GM18867 (cell line): ENCODE measurements at regions not wholly inside any gene's neighbourhood (a gene's known extent, or its start where the extent isn't known, plus 50 kb on each side); places are given as distances from the start of the nearest gene placed in this dataset.

Experiments used
- ATAC-seq: cut with Tn5 transposase; IDR thresholded peaks from one replicate; pipeline ENCODE4 v1.9.1; 2021; ENCODE audit warnings: mild to moderate bottlenecking, moderate library complexity; ENCODE audit not compliant: unreplicated experiment

DNA sequence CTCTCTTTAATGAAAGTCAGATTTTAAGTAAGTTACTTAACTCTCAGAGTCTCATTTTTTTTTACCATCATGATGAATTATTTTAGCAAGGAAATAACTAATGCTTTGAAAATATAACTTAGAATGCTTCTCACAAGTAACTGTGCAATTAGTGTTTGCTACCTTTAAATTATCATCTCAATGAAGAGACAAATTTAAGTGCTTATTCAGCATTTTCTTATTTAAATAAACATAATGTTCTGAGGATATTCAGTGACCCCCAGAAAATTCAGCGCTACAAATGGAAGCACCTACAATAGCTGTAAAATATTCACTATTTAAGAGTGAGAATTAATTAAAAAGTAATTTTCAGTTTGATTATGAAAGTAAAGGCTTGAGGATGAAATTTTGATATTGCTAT, 527.2 kb downstream of the SLITRK1 start:
- no peak for ATAC-seq

DNA sequence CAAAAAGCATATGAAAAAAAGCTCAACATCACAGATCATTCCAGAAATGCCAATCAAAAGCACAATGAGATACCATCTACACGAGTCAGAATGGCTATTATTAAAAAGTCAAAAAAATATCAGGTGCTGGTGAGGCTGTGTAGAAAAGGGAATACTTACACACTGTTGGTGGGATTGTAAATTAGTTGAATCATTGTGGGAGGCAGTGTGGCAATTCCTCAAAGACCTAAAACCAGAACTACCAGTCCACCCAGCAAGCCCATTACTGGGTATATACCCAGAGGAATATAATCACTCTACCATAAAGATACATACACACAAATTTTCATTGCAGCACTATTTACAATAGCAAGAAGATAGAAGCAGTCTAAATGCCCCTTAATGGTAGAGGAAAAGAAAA, 529.9 kb downstream of the SLITRK1 start:
- no peak for ATAC-seq

DNA sequence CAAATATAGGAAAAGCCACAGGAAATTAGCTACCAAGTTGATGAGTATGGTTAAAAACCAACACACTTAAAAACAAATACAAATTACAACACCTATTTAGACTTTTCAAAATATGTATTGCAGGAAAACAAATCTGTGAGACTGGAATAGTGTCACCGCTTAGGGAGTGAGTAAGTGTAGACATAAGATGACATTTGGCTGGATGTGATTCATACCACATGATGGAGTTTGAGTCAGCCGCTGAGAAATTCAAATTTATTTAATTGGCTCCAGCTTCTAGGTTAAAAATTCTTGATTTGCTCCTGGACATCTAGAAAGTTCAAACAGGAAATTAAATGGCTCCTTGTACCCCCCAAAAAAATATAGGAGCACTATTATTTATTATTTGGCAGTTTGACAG, 531.7 kb downstream of the SLITRK1 start:
- ATAC-seq: no peak

DNA sequence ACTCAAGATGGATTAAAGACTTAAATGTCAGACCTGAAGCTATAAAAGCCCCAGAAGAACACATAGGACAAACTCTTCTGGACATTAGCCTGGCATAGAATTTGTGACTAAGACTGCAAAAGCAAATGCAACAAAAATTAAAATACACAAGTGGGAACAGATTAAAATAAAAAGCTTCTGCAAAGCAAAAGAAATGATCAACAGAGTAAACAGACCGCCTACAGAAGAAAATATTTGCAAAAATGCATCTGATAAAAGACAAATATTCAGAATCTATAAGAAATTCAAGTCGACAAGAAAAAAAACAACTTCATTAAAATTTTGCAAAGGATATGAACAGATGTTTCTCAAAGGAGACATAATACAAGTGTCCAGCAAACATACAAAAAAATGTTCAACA, 537.8 kb downstream of the SLITRK1 start:
- no peak for ATAC-seq

DNA sequence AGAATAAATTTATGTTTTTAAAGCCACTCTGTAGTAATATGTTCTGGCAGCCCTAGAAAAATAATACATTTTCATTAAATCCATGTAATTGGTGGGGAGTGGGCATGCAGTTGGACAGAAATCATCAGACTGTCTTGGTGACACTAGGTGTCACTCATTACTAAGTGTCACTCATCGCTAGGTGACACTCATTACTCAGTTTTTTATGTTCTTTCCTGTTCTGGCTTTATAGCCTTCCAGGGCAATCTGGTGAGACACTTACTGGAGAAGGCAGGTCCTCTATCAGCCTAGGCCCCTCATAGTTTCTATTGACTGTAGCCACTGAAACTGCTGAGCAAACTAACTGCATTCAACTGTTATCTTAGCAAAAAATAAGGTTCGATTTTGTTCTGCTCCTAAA, 542.1 kb downstream of the SLITRK1 start:
- ATAC-seq: no peak

DNA sequence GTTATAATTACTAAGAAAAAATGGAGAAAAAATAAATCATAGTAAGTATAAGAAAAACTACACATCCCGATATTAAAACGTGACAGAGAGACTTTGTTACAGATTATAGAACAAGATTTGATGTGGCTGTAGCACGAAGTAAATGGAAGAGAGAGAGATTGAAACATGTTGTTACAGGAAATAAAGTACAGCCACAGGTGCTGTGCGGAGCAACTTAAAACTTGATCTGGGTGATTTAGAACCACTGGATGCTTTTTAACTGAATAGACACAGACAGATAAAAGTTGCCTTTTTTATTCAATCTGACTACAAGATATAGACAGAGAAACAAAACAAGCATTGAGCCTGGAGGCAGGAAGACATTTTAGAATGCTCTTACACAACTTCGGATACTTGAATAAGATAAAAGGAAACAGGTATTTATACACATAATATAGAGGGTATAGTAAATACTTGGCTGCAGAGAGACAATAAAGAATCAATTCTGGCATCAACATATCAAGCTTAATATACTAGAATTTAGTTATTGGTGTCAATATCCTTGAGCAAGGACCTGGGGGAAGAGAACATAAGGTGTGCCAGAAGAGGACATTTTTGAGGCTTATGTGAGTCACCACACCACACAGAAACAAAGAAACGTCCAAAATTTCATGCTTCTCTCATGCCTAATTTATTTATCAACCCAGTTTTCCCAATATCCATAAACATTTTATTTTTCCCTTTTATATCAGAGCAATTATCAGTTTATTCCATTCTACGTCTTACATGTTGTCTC, 548.5 kb downstream of the SLITRK1 start:
- ATAC-seq: no peak

DNA sequence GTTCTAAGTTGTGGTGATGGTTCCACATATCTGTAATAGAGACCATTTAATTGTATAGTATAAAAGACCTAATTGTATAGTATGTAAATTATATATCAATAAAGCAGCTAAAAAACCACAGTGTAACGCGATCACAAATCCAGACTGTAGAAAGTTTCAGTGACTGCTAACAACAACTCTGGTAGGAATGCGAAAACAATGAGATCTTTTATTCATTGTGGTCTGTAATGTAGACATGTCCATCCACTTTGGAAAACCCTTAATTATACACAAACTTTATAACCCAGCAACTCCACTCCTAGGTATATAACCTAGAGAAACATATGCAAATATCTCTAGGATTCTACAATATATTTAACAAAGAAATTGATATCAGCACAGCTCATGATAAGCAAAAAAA, 549.5 kb downstream of the SLITRK1 start:
- ATAC-seq: no peak

DNA sequence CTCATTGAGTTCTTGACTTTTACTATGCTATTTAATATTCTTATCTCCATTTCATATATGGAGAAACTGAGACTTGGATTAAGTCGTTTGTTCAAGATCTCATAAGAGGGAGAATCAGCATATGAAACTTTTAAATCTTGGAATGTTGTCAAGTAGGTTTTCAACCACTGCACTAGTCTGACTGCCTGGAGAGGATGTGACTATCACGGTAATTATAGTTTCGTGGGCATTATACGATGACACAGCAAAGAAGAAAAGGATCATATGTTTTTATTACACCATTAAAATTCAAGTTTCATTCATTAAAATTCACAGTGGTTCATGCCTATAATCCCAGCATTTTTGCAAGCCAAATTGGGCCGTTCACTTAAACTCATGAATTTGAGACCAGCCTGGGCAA, 555.2 kb downstream of the SLITRK1 start:
- ATAC-seq: no peak

DNA sequence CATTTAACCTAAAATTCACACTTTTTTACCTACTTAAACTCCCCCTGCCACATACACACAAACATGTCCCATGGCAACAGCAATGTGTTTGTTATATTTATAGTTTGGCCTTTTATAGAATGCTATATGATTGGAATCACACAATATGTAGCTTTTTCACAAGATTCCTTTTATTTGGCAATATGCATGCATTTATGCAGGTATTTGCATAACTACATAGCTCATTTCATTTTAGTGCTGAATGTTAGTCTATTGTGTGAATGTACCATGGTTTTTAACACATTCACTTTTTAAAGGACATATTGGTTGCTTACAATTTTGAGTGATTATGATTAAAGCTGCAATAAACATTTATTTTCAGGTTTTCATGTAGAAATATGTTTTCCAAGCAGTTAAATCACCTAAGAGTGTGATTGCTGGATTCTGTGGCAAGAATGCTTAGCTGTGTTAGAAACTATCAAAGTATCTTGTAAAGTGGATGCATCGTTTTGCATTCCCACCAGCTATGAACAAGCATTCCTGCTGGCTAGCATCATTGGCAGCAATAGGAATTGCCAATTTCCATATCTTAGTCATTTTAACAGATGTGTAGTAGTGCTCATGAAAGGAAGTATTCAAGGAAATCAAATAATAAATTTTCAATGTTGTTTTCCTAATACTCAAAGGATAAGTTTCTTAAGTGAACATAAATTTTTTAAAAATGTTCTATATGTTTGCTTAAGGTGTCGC, 557.0 kb downstream of the SLITRK1 start:
- no peak for ATAC-seq

DNA sequence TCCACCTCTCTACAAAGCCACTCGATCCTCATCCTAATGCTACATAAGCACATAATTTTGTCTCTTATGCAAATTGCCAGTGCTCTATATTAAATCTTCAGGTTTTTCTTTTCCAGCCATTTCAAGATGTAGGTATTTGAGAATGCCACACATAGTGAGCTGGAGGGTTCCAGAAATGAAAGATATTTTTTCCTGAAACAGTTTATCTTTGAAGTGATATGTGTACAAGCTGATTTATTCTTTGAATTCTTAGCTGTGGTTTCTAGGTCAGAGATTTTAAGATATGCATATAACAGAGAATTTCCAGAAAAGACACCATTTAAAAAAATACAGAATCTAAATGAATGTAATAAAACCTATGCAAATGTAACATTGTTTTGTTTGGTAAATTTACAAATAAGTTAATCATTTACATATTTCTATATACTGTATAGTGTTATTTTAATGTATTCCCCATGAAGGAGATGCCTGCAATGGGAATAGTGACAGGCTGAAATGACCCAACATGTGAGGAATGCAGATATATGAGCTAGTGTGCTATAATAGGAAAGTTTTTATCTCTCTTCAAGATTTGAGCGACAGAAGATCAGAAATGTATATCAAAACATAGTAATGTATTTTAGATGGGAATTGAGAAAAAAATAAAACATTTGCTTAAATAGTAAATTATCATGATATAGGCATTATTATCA, 570.2 kb downstream of the SLITRK1 start:
- ATAC-seq: no peak

DNA sequence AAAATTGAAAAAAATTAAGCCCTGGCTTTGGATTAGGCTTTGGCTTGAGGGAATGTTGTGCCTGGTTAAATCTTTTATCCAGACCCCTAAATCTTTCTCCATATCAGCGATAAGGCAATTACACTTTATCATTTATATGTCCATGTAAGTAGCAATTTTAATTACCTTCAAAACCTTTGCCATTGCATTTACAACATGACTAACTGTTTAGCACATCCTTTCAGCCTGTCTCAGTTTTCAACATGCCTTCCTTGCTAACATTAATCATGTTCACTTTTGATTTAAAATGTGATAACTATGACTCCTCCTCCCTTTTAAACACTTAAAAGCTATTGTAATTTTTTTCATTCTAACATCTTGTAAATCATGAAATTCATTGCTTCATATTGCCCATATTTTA, 583.7 kb downstream of the SLITRK1 start:
- no peak for ATAC-seq

DNA sequence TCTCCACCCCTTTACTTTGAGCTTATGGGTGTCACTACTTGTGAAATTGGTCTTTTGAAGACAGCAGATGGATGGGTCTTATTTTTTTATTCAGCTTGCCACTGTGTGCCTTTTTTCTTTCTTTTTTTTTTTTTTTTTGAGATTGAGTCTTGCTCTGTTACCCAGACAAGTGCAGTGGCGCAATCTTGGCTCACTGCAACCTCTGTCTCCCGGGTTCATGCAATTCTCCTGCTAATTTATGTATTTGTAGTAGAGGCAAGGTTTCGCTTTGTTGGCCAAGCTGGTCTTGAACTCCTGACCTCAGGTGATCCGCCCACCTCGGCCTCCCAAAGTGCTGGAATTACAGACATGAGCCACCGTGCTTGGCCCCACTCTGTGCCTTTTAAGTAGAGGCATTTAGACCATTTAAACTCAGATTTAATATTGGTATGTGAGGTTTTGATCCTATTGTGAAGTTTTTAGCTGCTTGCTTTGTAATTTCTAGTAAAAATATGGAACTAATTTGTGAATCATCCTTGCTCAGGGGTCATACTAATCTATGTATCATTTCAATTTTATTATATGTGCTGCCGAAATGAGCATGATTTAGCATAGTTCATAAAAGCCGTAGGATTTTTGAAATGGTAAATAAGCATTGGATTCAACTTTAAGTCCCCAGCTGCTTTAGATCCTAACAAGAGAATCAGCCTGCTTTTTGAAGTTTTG, 584.5 kb downstream of the SLITRK1 start:
- ATAC-seq: no peak

DNA sequence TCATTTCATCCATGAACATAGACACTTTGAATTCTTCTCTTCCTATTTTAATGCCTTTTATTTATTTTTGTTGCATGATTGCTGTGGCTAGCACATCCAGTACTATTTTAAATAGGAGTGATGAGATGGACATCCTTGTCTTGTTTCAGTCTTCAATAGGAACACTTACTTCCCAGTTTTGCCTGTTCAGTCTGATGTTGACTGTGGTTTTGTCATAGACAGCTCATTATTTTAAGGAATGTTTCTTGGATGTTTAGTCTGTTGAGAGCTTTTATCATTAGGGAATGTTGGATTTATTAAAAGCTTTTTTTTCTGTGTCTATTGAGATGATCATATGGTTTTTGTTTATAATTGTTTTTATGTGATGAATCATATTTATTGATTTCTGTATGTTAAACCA, 586.6 kb downstream of the SLITRK1 start:
- ATAC-seq: no peak

DNA sequence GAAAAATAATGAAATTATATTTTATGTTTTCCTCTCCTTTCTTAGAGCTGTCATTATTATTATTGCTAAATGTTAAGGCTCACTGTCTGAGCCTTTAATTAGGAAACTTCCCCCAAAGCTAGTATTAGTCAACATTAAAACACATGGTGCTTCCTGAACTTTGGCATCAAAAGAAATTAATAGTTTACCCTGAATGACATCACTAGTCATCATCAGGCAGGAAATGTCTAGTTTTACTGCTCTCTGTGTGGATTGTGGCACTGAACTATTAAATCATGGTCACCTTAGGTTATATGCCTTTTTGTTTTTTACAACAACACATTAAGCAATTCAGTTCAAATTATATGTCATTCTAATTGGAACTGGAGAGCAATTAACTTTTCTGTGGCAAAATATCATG, 595.5 kb downstream of the SLITRK1 start:
- no peak for ATAC-seq

DNA sequence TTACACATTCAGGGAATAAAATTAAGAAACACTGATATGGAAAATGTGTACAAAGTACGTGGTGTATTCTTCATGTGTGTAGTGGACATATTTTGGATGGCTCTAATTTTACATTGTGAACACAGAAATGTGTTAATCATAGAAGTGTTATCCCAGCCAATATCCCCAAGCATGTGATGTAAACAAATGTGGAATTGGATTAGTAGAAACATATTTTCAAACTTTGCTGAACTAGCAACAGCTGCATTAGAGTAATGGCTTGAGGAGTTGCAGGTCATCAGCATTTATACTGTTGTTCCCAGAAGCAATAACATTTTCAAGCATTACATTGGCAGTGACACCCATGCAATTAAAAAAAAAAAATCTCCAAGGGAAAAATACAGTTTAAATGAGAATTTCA, 600.6 kb downstream of the SLITRK1 start:
- no peak for ATAC-seq

DNA sequence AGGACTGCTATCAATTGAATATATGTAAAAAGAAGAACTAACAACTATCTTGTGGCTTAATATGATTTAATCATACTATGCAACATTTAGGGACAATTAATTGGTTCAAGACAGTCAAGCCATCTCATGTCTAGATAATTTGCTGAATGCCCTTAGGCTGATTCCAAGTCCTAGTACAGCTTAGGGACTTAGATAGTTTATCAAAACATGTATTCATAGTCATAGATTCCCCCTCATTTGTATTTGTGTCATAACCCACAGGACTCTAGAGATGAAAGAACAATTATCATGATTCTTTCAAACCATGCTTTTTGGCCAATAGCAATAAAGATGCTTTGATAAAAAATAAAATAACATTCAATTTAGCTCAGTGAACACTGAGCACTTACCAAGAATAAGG, 607.6 kb downstream of the SLITRK1 start:
- no peak for ATAC-seq

DNA sequence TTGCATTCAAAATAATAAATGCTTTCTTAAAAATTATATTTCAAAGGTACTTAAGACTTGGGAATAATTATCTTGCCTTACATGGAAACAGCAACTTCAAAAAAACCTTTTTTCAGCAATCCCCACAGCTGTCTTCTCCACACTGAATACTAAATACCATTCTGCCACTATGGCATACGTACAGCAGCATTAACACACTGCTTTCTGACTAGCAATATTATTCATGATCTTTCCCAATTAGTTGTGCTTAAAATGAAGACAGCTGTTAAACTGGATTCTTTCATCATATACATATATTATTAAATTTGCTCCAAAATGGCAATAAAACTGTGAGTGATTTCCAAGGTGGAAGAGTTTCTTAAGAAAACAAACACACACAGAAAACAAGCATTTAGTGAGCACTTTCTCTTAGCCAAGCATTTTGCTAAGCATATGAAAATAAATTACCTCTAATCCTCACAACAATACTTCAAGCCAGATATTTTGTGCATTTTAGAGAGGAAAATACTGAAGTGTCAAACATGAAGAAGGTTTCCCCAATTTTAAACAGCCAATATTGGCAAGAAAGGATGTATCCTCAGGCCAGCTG, 609.5 kb downstream of the SLITRK1 start:
- ATAC-seq: no peak

DNA sequence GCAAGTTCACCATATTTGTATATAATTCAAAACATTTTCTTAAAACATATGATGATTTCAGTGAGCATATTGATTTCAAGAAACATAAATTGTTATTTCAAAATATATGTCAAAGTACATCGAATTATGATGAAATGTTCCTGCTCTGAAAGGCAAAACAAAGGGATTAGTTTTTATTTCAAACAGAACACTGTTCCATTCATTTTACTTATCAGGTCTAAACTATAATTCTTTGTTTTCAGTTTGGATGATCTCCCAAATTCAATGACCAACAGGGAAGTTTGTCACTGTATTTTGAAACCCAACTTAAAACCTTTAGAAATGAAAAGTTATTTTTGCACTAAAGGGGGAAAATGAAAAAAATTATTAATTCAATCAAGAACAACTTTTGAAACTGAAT, 610.2 kb downstream of the SLITRK1 start:
- no peak for ATAC-seq

DNA sequence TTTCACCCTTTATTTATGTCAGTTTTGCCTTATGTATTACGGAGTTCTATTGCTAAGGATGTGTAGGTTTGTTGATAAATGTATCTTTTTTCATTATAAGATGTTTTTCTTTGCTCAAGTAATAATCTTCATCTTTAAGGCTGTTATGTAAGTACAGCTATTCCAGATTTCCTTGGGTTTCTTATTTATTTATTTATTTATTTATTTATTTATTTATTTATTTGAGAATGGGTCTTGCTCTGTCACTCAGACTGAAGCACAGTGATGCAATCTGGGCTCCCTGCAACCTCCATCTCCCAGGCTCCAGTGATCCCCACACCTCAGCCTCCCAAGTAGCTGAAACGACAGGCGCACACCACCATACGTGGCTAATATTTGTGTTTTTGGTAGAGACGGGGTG, 617.0 kb downstream of the SLITRK1 start:
- no peak for ATAC-seq

DNA sequence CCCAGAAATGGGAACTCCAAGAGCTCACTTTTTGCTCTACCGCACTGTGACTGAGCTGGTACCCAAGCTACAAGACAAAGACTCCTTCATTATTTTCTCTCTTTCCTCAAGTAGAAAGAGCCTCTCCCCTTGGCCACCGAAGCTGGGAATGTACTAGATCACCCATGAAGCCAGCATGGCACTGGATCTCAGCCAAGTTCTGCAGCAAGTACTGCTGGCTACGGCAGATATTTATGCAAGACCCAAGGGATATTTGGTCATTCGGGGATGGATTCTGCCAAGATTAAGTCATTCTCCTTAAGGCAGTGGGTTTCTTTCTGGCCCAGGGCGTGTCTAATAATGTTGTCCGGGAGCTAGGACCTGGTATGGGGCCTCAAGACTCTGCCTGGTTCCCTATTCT, 633.5 kb downstream of the SLITRK1 start:
- ATAC-seq: no peak

DNA sequence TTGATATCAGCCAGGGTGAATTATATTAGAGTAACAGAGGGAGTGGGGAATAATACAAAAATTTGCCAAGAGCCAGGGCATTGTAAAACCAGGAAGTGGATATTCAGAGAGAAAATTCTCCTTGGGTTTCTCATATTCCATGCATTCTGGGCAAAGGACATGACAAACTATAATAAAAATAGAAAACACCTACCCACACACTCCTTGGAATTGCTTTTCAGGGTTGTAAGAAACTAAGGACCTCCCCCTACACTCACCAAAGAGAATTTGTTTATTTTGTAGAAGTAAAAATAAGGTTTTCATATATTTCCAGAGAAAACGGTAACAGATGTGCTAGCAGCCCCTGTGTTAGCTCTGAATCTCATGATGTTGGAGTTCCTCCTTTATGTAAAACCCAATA, 649.6 kb downstream of the SLITRK1 start:
- no peak for ATAC-seq
